ENCODE measurements at regions not wholly inside any gene's neighbourhood (a gene's known extent, or its start where the extent isn't known, plus 50 kb on each side); places are given as distances from the start of the nearest gene placed in this dataset.

DNA sequence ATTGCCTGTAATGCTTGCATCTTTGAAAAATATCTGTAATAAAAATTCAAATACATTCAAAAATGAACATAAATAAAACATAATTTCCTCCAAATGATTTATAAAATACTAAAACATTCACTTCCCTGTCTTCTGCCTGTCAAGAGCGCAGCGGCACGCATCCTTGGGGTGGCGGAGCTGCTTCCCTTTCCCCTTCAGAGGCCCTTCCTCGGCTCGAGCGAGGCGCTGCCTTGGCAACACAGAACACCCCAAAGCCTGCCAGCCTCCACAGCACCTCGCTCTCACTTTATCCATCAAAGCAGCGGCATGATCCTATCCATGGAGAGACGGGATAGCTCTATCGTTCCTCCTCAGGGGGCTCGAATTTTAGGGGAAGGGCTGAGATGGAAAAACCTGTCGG lies 146.2 kb downstream of the GXYLT1 start:
- no peaks in the 10 kb centered on the region for H3K9me3 ChIP-seq (ENCODE audit: control insufficient read depth, insufficient read depth, low read depth, low read length)
- H3K27ac ChIP-seq (ENCODE audit: extremely low read depth, low read depth, low read length) = no peak overlapping the region
- POLR2A ChIA-PET = no interaction called here
- TF ChIP-seq ZNF48 (tag by site-specific recombination; IDR thresholded peaks at IDR 0.05) (no peak), ZNF514 (tag by site-specific recombination; IDR thresholded peaks at IDR 0.05) (no peak), ZBTB10 (tag by site-specific recombination; IDR thresholded peaks at IDR 0.05) (no peak), GLIS2 (tag by site-specific recombination; IDR thresholded peaks at IDR 0.05) (no peak), TCF7L2 (IDR thresholded peaks at IDR 0.05; ENCODE audit: borderline replicate concordance, low read depth, low read length) (no peak), ZNF548 (tag by site-specific recombination; IDR thresholded peaks at IDR 0.05) (no peak)
- no peaks in the 10 kb centered on the region for H3K36me3 ChIP-seq (ENCODE audit: control insufficient read depth in 2 of 2, insufficient read depth in 1 of 2, low read length in 2 of 2)
- CTCF ChIA-PET = no interaction called here
- no peak overlapping the region for H3K4me3 ChIP-seq (ENCODE audit: low read depth, low read length)
- H3K4me1 ChIP-seq (ENCODE audit: control insufficient read depth, insufficient read depth, low read length) = no peaks in the 10 kb centered on the region

DNA sequence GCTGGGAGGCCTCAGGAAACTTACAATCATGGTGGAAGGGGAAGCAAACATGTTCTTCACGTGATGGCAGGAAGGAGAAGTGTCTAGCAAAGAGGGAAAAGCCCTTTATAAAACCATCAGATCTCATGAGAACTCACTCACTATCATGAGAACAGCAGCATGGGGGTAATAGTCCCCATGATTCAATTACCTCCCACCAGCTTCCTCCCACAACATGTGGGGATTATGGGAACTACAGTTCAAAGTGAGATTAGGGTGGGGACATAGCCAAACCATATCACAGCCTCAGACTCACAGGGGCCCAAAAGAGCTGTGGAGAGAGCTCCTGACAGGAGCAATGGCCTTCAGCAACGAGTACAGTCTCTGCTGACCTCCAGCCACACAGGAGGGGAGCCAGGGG lies 151.4 kb downstream of the GXYLT1 start:
- no peaks in the 10 kb centered on the region for H3K36me3 ChIP-seq (ENCODE audit: control insufficient read depth in 2 of 2, insufficient read depth in 1 of 2, low read length in 2 of 2)
- no peak overlapping the region for H3K27ac ChIP-seq (ENCODE audit: extremely low read depth, low read depth, low read length)

DNA sequence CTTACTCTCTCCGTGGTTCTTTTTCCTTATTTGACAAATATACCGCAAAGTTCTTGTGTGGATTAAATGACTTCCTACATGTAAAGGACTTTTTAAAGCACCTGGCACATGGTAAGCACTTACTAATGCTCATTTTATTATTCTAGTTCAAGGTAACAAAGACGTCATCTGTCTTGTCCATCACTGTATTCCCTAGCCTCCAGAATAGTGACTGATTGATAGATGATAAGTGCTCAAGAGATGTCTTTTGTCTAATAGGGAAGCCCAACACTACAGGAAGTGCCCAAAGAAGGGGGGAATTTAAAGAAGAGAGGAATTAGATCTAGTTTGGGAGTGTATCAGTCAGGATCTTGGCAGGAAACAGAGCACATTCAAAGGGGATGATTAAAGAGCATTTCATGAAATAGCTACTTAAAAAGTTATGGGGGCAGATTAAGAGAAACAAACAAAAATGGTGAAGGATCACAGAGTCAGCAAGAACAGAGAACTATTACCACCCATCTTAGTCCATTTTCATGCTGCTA lies 151.9 kb downstream of the GXYLT1 start:
- ChIA-PET CTCF (interaction anchor here (0.6 kb wide), 1 partner anchor 573 kb away, joined by 4 read pairs; no protein-coding TSS in a partner anchor), POLR2A (no interaction called here)

More for the DNA sequence above, 151.4 kb downstream of the GXYLT1 start:
- ChIA-PET POLR2A (no interaction called here), CTCF (no interaction called here)
- H3K9me3 ChIP-seq (ENCODE audit: control insufficient read depth, insufficient read depth, low read depth, low read length) = no peaks in the 10 kb centered on the region
- TF ChIP-seq ZNF585B (tag by site-specific recombination; IDR thresholded peaks at IDR 0.05) (no peak), ZFHX2 (tag by site-specific recombination; conservative IDR thresholded peaks at IDR 0.05) (peak; percentile 52)
- no peaks in the 10 kb centered on the region for H3K4me1 ChIP-seq (ENCODE audit: control insufficient read depth, insufficient read depth, low read length)
- no peak overlapping the region for H3K4me3 ChIP-seq (ENCODE audit: low read depth, low read length)

DNA sequence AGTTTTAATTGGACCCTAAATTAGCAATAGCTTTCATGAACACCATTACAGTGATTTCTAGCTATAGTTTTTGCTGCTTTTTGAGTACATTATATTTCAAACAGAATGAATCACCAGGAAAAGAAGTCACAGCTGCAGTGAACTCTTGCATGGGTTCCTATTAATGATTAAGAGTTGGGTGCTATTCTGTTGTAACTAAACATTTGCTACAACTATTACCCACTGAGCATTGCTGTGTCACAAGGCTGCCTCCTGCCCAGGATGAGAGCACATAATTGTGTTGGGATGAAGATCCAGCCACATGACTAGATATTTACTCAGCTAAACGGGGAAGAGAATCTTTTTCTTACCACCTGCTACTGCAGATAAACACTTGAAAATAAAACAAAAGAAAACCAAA lies 152.7 kb downstream of the GXYLT1 start:
- ChIA-PET CTCF (interaction anchor here (0.6 to 1.0 kb wide), 2 partner anchors 32 to 572 kb away, joined by 3 to 4 read pairs; no protein-coding TSS in a partner anchor), POLR2A (no interaction called here)
- no peaks in the 10 kb centered on the region for H3K36me3 ChIP-seq (ENCODE audit: control insufficient read depth in 2 of 2, insufficient read depth in 1 of 2, low read length in 2 of 2)
- H3K27ac ChIP-seq (ENCODE audit: extremely low read depth, low read depth, low read length) = no peak overlapping the region
- no peak overlapping the region for H3K4me3 ChIP-seq (ENCODE audit: low read depth, low read length)
- H3K4me1 ChIP-seq (ENCODE audit: control insufficient read depth, insufficient read depth, low read length) = no peaks in the 10 kb centered on the region
- H3K9me3 ChIP-seq (ENCODE audit: control insufficient read depth, insufficient read depth, low read depth, low read length) = no peaks in the 10 kb centered on the region
- TF ChIP-seq, protein P1, sequence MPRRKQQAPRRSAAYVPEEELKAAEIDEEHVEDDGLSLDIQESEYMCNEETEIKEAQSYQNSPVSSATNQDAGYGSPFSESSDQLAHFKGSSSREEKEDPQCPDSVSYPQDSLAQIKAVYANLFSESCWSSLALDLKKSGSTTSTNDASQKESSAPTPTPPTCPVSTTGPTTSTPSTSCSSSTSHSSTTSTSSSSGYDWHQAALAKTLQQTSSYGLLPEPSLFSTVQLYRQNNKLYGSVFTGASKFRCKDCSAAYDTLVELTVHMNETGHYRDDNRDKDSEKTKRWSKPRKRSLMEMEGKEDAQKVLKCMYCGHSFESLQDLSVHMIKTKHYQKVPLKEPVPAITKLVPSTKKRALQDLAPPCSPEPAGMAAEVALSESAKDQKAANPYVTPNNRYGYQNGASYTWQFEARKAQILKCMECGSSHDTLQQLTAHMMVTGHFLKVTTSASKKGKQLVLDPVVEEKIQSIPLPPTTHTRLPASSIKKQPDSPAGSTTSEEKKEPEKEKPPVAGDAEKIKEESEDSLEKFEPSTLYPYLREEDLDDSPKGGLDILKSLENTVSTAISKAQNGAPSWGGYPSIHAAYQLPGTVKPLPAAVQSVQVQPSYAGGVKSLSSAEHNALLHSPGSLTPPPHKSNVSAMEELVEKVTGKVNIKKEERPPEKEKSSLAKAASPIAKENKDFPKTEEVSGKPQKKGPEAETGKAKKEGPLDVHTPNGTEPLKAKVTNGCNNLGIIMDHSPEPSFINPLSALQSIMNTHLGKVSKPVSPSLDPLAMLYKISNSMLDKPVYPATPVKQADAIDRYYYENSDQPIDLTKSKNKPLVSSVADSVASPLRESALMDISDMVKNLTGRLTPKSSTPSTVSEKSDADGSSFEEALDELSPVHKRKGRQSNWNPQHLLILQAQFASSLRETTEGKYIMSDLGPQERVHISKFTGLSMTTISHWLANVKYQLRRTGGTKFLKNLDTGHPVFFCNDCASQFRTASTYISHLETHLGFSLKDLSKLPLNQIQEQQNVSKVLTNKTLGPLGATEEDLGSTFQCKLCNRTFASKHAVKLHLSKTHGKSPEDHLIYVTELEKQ (tag by site-specific recombination; IDR thresholded peaks at IDR 0.05; ENCODE audit: borderline replicate concordance) = no peak
- TF ChIP-seq ZNF623 (tag by site-specific recombination; IDR thresholded peaks at IDR 0.05) (no peak), ZBTB48 (tag by site-specific recombination; IDR thresholded peaks at IDR 0.05) (no peak), SETDB1 (IDR thresholded peaks at IDR 0.05; ENCODE audit: insufficient read length, low read length) (no peak), ZNF37A (tag by site-specific recombination; IDR thresholded peaks at IDR 0.05) (no peak), ZNF274 (IDR thresholded peaks at IDR 0.05; ENCODE audit: low read length) (no peak), ZNF274 (tag by site-specific recombination; IDR thresholded peaks at IDR 0.05; ENCODE audit: borderline replicate concordance) (no peak), KLF10 (tag by site-specific recombination; IDR thresholded peaks at IDR 0.05) (no peak), KLF8 (tag by site-specific recombination; IDR thresholded peaks at IDR 0.05) (no peak), ZNF529 (tag by site-specific recombination; IDR thresholded peaks at IDR 0.05; ENCODE audit: insufficient replicate concordance) (no peak), ZNF843 (tag by site-specific recombination; IDR thresholded peaks at IDR 0.05) (no peak)
- TF ChIP-seq, protein P2, sequence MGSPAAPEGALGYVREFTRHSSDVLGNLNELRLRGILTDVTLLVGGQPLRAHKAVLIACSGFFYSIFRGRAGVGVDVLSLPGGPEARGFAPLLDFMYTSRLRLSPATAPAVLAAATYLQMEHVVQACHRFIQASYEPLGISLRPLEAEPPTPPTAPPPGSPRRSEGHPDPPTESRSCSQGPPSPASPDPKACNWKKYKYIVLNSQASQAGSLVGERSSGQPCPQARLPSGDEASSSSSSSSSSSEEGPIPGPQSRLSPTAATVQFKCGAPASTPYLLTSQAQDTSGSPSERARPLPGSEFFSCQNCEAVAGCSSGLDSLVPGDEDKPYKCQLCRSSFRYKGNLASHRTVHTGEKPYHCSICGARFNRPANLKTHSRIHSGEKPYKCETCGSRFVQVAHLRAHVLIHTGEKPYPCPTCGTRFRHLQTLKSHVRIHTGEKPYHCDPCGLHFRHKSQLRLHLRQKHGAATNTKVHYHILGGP (tag by site-specific recombination; IDR thresholded peaks at IDR 0.05) = no peak

More for the DNA sequence above, 151.9 kb downstream of the GXYLT1 start:
- Histone ChIP-seq H3K27ac (ENCODE audit: extremely low read depth, low read depth, low read length) (no peak overlapping the region), H3K36me3 (ENCODE audit: control insufficient read depth in 2 of 2, insufficient read depth in 1 of 2, low read length in 2 of 2) (no peaks in the 10 kb centered on the region), H3K9me3 (ENCODE audit: control insufficient read depth, insufficient read depth, low read depth, low read length) (no peaks in the 10 kb centered on the region), H3K4me1 (ENCODE audit: control insufficient read depth, insufficient read depth, low read length) (no peaks in the 10 kb centered on the region), H3K4me3 (ENCODE audit: low read depth, low read length) (no peak overlapping the region)
- TF ChIP-seq ZNF843 (tag by site-specific recombination; IDR thresholded peaks at IDR 0.05) (no peak), ZNF561 (tag by site-specific recombination; IDR thresholded peaks at IDR 0.05; ENCODE audit: borderline replicate concordance) (no peak), ZNF266 (tag by site-specific recombination; IDR thresholded peaks at IDR 0.05; ENCODE audit: low read depth) (no peak)

Measured in HEK293 (cell line).